Gastroesophageal sphincter (tissue), 3 donors: ENCODE measurements at regions not wholly inside any gene's neighbourhood (a gene's known extent, or its start where the extent isn't known, plus 50 kb on each side); places are given as distances from the start of the nearest gene placed in this dataset.
"Not testable (repeated sequence)": the region's sequence is repeated elsewhere in the genome, so short reads cannot be mapped to it uniquely, and the experiment has no call there.

ENCODE experiments used
- EP300 ChIP-seq: sonication (generic); formaldehyde crosslinking; IDR thresholded peaks from one replicate; pipeline ENCODE4 v1.6.1; 2017; ENCODE audit warnings: antibody characterized with exemption, mild to moderate bottlenecking
- POLR2A ChIP-seq, 2 donors: fragments of 450-650 bp; IDR thresholded peaks; one replicate each; pipeline ENCODE4 v1.6.1; 2017; ENCODE audit warnings: antibody characterized with exemption in 2 of 2, mild to moderate bottlenecking in 2 of 2, moderate library complexity in 1 of 2
- POLR2AphosphoS5 ChIP-seq: sonication (generic); formaldehyde crosslinking; IDR thresholded peaks from one replicate; pipeline ENCODE4 v1.6.1; 2017; ENCODE audit warnings: antibody characterized with exemption
- TF ChIP-seq, protein P1 (sequence below), 4 experiments: fragments of 200-600 bp in 2 of 4; fragments of 450-650 bp in 2 of 4; sonication (generic) in 1 of 4; IDR thresholded peaks; one replicate each; pipeline ENCODE4 v1.5.1; 2017 to 2019; ENCODE audit warnings: antibody characterized with exemption in 4 of 4, mild to moderate bottlenecking in 2 of 4, moderate library complexity in 2 of 4

DNA sequence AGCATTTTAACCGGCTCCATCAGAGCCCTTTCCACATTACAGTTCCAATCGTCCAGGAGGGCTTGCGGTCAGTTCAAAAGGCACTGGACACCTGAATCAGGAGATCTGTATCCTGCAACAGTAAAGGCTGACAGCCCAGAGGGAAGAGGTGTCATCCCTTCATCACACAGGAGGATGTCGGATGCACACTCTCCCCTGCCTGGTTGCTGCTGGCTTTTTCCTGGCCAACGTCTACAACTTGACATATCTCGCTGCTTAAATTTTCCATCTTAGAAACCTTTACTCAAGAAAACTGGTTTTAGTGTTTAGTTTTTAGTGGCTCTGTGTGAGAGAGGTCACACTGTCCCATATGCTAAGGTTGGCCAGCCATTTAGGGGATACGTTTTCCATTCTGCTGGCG lies 78.7 kb upstream of the TNK2 start:
- not testable (repeated sequence) for TF ChIP-seq POLR2A (IDR thresholded peaks at IDR 0.05); POLR2AphosphoS5; EP300
- TF ChIP-seq, protein P1, sequence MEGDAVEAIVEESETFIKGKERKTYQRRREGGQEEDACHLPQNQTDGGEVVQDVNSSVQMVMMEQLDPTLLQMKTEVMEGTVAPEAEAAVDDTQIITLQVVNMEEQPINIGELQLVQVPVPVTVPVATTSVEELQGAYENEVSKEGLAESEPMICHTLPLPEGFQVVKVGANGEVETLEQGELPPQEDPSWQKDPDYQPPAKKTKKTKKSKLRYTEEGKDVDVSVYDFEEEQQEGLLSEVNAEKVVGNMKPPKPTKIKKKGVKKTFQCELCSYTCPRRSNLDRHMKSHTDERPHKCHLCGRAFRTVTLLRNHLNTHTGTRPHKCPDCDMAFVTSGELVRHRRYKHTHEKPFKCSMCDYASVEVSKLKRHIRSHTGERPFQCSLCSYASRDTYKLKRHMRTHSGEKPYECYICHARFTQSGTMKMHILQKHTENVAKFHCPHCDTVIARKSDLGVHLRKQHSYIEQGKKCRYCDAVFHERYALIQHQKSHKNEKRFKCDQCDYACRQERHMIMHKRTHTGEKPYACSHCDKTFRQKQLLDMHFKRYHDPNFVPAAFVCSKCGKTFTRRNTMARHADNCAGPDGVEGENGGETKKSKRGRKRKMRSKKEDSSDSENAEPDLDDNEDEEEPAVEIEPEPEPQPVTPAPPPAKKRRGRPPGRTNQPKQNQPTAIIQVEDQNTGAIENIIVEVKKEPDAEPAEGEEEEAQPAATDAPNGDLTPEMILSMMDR (IDR thresholded peaks at IDR 0.05) = not testable (repeated sequence)
